ENCODE measurements at regions not wholly inside any gene's neighbourhood (a gene's known extent, or its start where the extent isn't known, plus 50 kb on each side); places are given as distances from the start of the nearest gene placed in this dataset.

- TF ChIP-seq CTCF (IDR thresholded peaks at IDR 0.05) (no peak), EZH2 (IDR thresholded peaks at IDR 0.05; ENCODE audit: borderline replicate concordance, insufficient read depth, low read depth, low read length, poor library complexity, severe bottlenecking) (no peak)
These were observed 148.2 kb upstream of the COL11A1 start for GRCh38 chr1:103256490-103256889.

Data from B cell (primary cell).